ENCODE measurements at regions not wholly inside any gene's neighbourhood (a gene's known extent, or its start where the extent isn't known, plus 50 kb on each side); places are given as distances from the start of the nearest gene placed in this dataset.

- Mint-ChIP-seq H3K9me3 (ENCODE audit: unreplicated experiment) (peaks cover 2% of the 10 kb centered on the region), H3K27ac (ENCODE audit: unreplicated experiment) (no peak overlapping the region), H3K4me1 (ENCODE audit: low read depth, unreplicated experiment) (no peaks in the 10 kb centered on the region)
Observed at GRCh38 chr1:199411506-199411905, 616.0 kb upstream of the NR5A2 start.

GRCh38 chr1:199422206-199422605 is 605.3 kb upstream of the NR5A2 start:
- Histone ChIP-seq H3K27me3 (replicated peaks; ENCODE audit: control insufficient read depth, insufficient read depth, low read length) (no peaks in the 10 kb centered on the region), H3K4me1 (no peaks in the 10 kb centered on the region), H3K4me3 (ENCODE audit: low read depth, low read length) (no peak overlapping the region), H3K9me3 (no peaks in the 10 kb centered on the region), H3K36me3 (ENCODE audit: control insufficient read depth, insufficient read depth, low read length) (no peaks in the 10 kb centered on the region)
- Mint-ChIP-seq H3K4me1 (ENCODE audit: low read depth, unreplicated experiment) (no peaks in the 10 kb centered on the region), H3K36me3 (ENCODE audit: insufficient read depth, unreplicated experiment) (no peaks in the 10 kb centered on the region), H3K4me3 (ENCODE audit: unreplicated experiment) (no peak overlapping the region), H3K9me3 (ENCODE audit: unreplicated experiment) (peaks cover 4% of the 10 kb centered on the region), H3K27me3 (ENCODE audit: insufficient read depth, unreplicated experiment) (peaks cover 5% of the 10 kb centered on the region), H3K27ac (ENCODE audit: unreplicated experiment) (no peak overlapping the region)
- peak in 1 of 2 experiments; percentile 29 for DNase-seq
- CTCF ChIA-PET: interaction anchor here (0.6 to 1.4 kb wide), 4 partner anchors 138 to 634 kb away, joined by 3 to 5 read pairs (median 4); no protein-coding TSS in a partner anchor
- POLR2A ChIA-PET: no interaction called here
- BruUV-seq (replicated peaks): no TSS peak
- intact Hi-C loops (cut with micrococcal nuclease; ENCODE audit: unreplicated experiment): no loop called here
- peak in 1 of 2 experiments; percentile 51 for TF ChIP-seq CTCF (IDR thresholded peaks at IDR 0.05; ENCODE audit: insufficient read depth in 1 of 2, low read depth in 1 of 2, low read length in 1 of 2, severe bottlenecking in 1 of 2, unreplicated experiment in 1 of 2)

More at GRCh38 chr1:199411506-199411905, 616.0 kb upstream of the NR5A2 start:
- no peak overlapping the region for H3K4me3 ChIP-seq (ENCODE audit: low read depth, low read length)
- intact Hi-C loops (cut with micrococcal nuclease; ENCODE audit: unreplicated experiment): no loop called here
- POLR2A ChIA-PET: no interaction called here
- TF ChIP-seq CTCF (IDR thresholded peaks at IDR 0.05; ENCODE audit: insufficient read depth in 1 of 2, low read depth in 1 of 2, low read length in 1 of 2, severe bottlenecking in 1 of 2, unreplicated experiment in 1 of 2): no peak
- no peaks in the 10 kb centered on the region for H3K9me3 ChIP-seq
- CTCF ChIA-PET: no interaction called here
- H3K4me1 ChIP-seq: no peaks in the 10 kb centered on the region
- no peaks in the 10 kb centered on the region for H3K36me3 ChIP-seq (ENCODE audit: control insufficient read depth, insufficient read depth, low read length)
- H3K27me3 Mint-ChIP-seq (ENCODE audit: insufficient read depth, unreplicated experiment): peaks cover 2% of the 10 kb centered on the region
- BruUV-seq (replicated peaks): no TSS peak
- no peak for DNase-seq
- H3K27me3 ChIP-seq (replicated peaks; ENCODE audit: control insufficient read depth, insufficient read depth, low read length): no peaks in the 10 kb centered on the region
- no peak overlapping the region for H3K4me3 Mint-ChIP-seq (ENCODE audit: unreplicated experiment)
- H3K36me3 Mint-ChIP-seq (ENCODE audit: insufficient read depth, unreplicated experiment): no peaks in the 10 kb centered on the region

- H3K36me3 Mint-ChIP-seq (ENCODE audit: insufficient read depth, unreplicated experiment): no peaks in the 10 kb centered on the region
- Histone ChIP-seq H3K4me1 (peaks cover 10% of the 10 kb centered on the region), H3K27me3 (replicated peaks; ENCODE audit: control insufficient read depth, insufficient read depth, low read length) (no peaks in the 10 kb centered on the region), H3K9me3 (no peaks in the 10 kb centered on the region), H3K4me3 (ENCODE audit: low read depth, low read length) (no peak overlapping the region), H3K36me3 (ENCODE audit: control insufficient read depth, insufficient read depth, low read length) (no peaks in the 10 kb centered on the region)
- no TSS peak for BruUV-seq (replicated peaks)
- intact Hi-C loops (cut with micrococcal nuclease; ENCODE audit: unreplicated experiment): no loop called here
- DNase-seq: no peak
- peaks cover 16% of the 10 kb centered on the region for H3K9me3 Mint-ChIP-seq (ENCODE audit: unreplicated experiment)
- POLR2A ChIA-PET: no interaction called here
- no peak for TF ChIP-seq CTCF (IDR thresholded peaks at IDR 0.05; ENCODE audit: insufficient read depth in 1 of 2, low read depth in 1 of 2, low read length in 1 of 2, severe bottlenecking in 1 of 2, unreplicated experiment in 1 of 2)
- no peak overlapping the region for H3K4me3 Mint-ChIP-seq (ENCODE audit: unreplicated experiment)
- peaks cover 2% of the 10 kb centered on the region for H3K27me3 Mint-ChIP-seq (ENCODE audit: insufficient read depth, unreplicated experiment)
- CTCF ChIA-PET: no interaction called here
- peaks cover 11% of the 10 kb centered on the region for H3K4me1 Mint-ChIP-seq (ENCODE audit: low read depth, unreplicated experiment)
- H3K27ac Mint-ChIP-seq (ENCODE audit: unreplicated experiment): no peak overlapping the region
Observed at GRCh38 chr1:199447906-199448305, 579.6 kb upstream of the NR5A2 start.

Measured in Caco-2 (cell line).